Stimulated activated naive CD8-positive, alpha-beta T cell treated with anti-CD3 and anti-CD28 coated beads, Interleukin-15, Interleukin-2, amounts not matched to agents 100 ng/mL and 50 ng/mL, for 24 hours (primary cell): ENCODE measurements at regions not wholly inside any gene's neighbourhood (a gene's known extent, or its start where the extent isn't known, plus 50 kb on each side); places are given as distances from the start of the nearest gene placed in this dataset.
"Not testable (repeated sequence)": the region's sequence is repeated elsewhere in the genome, so short reads cannot be mapped to it uniquely, and the experiment has no call there.

ENCODE experiments used
- H3K27ac Mint-ChIP-seq: one replicate; pipeline ENCODE4 v1.8.0; 2021; ENCODE audit warnings: mild to moderate bottlenecking, mixed read lengths
- H3K27me3 Mint-ChIP-seq: one replicate; pipeline ENCODE4 v1.8.0; 2021; ENCODE audit warnings: mixed read lengths
- H3K36me3 Mint-ChIP-seq: one replicate; pipeline ENCODE4 v1.8.0; 2021; ENCODE audit warnings: low read depth, mixed read lengths
- H3K4me1 Mint-ChIP-seq: one replicate; pipeline ENCODE4 v1.8.0; 2021; ENCODE audit warnings: low read depth, mixed read lengths
- H3K4me3 Mint-ChIP-seq: one replicate; pipeline ENCODE4 v1.8.0; 2021; ENCODE audit warnings: mild to moderate bottlenecking, mixed read lengths
- H3K9me3 Mint-ChIP-seq: one replicate; pipeline ENCODE4 v1.8.0; 2021; ENCODE audit warnings: mixed read lengths

DNA sequence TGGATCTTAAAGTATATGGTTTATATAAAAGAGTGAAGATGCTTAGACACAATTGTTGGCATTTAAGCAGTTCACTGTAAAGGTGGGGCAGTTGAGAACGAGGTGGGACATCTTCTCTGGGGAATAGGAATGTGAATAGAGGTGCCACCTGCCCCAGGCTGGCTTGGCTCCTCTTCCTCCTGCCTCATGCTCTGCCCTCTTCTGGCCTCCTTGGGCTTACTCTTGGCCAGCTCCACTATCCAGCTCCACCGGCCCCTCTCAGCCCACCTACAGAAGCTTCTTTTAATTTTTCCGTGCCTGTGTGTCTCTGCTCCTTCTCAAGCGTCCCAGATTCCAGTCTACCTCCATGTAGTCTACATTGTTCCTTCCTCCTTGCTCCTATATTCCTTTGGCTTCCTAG is 122.1 kb downstream of the NUF2 start:
- Mint-ChIP-seq H3K36me3 (no peaks in the 10 kb centered on the region), H3K4me3 (no peak overlapping the region), H3K9me3 (no peaks in the 10 kb centered on the region), H3K4me1 (no peaks in the 10 kb centered on the region), H3K27ac (no peak overlapping the region), H3K27me3 (peaks cover 14% of the 10 kb centered on the region)

DNA sequence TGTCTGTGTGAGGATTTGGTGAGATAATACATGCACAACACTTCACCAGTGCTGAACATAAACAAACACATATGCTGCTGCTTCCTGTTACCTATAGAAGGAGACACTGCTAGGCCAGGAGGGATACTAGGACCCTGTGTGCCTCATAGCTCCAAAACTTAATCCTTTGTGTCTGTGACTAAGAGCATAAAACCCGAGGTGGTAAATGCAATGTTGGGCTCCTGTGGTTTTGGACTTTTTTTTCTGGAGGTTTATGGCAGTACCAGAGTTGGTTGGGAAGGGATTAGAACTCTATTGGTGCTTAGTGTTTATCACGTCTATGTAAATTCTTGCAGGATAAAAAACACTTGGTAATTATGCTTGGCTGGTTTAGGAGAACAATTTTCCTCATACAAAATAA is 122.9 kb downstream of the NUF2 start:
- Mint-ChIP-seq H3K9me3 (no peaks in the 10 kb centered on the region), H3K27me3 (peaks cover 8% of the 10 kb centered on the region), H3K36me3 (no peaks in the 10 kb centered on the region), H3K4me1 (no peaks in the 10 kb centered on the region), H3K4me3 (no peak overlapping the region), H3K27ac (no peak overlapping the region)

DNA sequence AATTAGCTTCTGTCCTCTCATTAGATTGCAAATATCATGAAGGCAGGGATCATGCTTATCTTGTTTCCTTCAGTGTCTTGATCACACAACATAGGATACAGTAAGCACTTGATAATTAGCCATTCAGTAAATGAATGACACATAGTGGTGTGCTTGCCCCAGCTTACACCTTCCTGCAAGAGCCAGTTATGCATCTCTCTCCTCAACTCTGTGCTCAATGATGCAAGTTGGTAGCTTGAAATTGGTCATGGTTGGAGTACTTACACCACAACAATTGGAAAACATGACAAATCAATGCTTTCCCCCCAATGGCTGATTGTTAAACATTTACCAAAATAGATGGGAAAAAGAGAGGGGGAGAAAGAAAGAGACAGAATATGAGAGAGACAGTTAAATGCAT is 129.2 kb downstream of the NUF2 start:
- Mint-ChIP-seq H3K4me3 (no peak overlapping the region), H3K27ac (no peak overlapping the region), H3K9me3 (peaks cover 3% of the 10 kb centered on the region), H3K4me1 (no peaks in the 10 kb centered on the region), H3K36me3 (no peaks in the 10 kb centered on the region), H3K27me3 (peaks cover 4% of the 10 kb centered on the region)

DNA sequence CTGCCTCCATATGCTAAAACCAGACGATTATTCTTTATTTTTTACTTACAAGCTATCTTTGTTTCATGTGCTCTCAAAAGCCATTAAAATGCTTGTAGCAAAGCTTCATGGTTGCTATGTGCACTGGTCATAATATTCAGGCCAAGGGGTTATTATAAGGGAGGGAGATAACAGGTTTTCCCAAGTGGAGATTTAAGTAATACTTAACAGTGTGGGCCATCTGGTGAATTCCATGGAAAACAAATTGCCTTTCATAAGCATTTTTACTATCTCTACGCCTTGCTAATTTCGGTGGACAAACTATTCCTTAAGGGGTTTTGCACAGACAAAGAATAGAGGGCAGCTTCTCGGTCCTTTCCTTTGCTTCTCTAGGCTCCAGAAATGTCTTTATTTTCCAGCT is 137.8 kb downstream of the NUF2 start:
- no peaks in the 10 kb centered on the region for H3K36me3 Mint-ChIP-seq
- no peak overlapping the region for H3K27ac Mint-ChIP-seq
- H3K27me3 Mint-ChIP-seq = peaks cover 5% of the 10 kb centered on the region
- peaks cover 5% of the 10 kb centered on the region for H3K9me3 Mint-ChIP-seq
- H3K4me1 Mint-ChIP-seq = no peaks in the 10 kb centered on the region
- H3K4me3 Mint-ChIP-seq = no peak overlapping the region

DNA sequence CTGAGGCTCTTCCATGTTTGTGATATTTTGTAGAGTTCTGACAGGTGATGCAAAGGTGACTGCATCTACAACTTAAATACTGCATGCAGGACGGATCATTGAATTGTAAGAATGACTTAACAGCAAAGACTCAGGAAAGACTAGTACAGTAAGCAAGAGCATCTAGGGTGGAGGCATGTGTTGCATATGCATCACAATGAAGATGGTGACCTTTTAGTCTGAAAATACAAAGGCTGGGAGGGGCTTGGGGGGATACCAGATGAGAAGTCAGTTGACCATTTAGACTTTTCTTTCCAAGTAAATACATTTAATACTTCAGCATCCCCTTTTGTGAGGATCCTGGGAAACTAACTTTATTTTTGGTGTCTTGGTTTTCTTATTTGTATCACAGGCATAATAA is 145.5 kb downstream of the NUF2 start:
- no peak overlapping the region for H3K27ac Mint-ChIP-seq
- H3K4me3 Mint-ChIP-seq = no peak overlapping the region
- no peaks in the 10 kb centered on the region for H3K27me3 Mint-ChIP-seq
- H3K36me3 Mint-ChIP-seq = no peaks in the 10 kb centered on the region
- no peaks in the 10 kb centered on the region for H3K4me1 Mint-ChIP-seq
- H3K9me3 Mint-ChIP-seq = no peaks in the 10 kb centered on the region

DNA sequence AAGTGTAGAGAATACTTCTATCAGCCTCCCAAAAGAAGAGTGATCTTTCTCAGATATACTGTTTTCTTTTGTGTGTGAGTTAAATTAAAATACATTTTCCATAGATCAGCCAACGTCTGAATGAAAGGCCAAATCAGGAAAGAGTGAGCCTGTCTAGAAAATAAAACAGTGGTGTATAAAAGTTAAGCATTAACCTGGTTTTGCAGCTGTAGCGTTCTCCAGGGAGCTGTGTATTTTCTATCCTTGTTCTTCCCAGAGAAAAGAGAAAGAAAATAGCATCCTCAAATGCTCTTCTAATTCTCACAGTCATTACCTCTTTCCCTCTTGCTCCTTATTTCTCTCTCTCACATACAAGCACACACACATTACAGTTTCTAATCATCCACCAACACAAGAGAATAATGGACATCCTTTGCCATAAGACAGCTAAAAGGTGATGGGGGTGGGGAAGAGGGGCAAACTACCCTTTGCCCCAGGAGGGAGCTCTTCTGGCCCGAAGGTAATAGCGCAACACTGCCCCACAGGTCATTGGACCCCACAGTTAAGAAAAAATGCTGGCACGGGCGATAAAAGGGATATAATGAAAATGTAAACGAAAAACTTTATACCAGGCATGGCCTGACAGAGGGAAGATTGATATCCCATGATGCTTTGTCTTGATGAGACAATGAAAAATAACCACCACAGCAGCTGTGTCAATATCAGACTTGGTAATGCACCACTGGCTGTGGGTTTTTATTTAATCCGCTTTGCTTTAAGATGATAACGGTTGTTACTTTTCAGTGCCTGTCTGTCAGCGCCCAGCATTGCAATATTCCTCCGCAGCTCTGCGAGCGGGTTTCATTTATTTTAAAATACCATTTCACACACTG is 150.3 kb downstream of the NUF2 start:
- Mint-ChIP-seq H3K27ac (no peak overlapping the region), H3K4me1 (no peaks in the 10 kb centered on the region), H3K4me3 (no peak overlapping the region), H3K36me3 (no peaks in the 10 kb centered on the region), H3K9me3 (no peaks in the 10 kb centered on the region), H3K27me3 (no peaks in the 10 kb centered on the region)

DNA sequence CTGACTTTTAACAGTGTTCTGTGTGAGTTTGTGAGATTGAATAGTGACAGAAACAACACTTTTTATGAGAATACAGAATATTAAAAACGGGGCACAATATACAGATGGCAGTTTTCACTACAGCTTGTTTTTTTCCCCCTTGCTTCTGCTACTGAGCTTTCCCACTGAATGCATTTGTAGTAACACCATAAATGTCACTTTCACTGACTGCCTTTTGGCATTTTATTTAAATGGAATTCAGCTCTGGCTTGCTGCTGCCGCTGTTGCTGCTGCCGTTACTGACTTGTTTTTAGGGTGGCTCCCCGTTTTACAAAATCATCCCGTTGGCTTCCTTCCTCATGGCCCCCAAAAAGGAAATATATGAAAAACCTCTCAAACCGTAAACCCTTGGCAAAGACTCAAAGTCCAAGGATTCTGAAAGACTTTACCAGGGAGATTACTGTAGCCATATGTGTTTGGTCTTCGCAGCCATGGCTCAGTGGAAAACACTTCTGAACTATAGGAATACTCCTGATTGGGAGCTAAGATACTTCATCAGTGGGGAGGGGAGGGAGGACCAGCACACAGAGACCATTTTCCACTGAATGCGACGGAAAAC is 151.0 kb downstream of the NUF2 start:
- Mint-ChIP-seq H3K27me3 (no peaks in the 10 kb centered on the region), H3K9me3 (no peaks in the 10 kb centered on the region), H3K4me3 (no peak overlapping the region), H3K4me1 (no peaks in the 10 kb centered on the region), H3K27ac (no peak overlapping the region), H3K36me3 (no peaks in the 10 kb centered on the region)

DNA sequence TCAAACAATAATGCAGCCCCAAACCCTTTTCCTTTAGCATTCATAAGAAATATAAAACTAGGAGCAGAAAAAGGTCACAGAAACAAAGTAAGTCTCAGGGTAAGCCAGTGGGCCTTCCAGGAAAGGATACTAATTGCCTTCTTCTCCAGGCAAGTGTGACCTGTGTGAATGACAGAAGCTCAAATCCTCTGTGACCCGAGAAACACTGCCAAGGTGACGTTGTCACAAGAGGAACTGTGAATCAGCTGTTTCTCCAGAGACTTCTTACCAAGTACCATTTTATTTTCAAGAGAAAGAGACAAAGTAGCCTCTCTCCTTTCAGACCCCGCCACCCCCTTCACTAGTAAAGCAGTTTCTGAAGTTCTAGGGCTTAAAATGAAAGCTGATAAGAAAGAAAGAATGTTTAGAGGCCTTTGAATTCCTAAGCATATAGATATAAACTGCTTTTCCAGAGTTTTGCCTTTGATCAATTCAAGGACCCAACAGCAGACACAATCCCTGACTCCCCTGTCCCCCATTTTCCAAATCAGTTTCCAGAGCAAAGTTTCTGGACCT is 155.6 kb downstream of the NUF2 start:
- Mint-ChIP-seq H3K36me3 (no peaks in the 10 kb centered on the region), H3K4me3 (no peak overlapping the region), H3K4me1 (no peaks in the 10 kb centered on the region), H3K27me3 (no peaks in the 10 kb centered on the region), H3K9me3 (peaks cover 13% of the 10 kb centered on the region), H3K27ac (no peak overlapping the region)

DNA sequence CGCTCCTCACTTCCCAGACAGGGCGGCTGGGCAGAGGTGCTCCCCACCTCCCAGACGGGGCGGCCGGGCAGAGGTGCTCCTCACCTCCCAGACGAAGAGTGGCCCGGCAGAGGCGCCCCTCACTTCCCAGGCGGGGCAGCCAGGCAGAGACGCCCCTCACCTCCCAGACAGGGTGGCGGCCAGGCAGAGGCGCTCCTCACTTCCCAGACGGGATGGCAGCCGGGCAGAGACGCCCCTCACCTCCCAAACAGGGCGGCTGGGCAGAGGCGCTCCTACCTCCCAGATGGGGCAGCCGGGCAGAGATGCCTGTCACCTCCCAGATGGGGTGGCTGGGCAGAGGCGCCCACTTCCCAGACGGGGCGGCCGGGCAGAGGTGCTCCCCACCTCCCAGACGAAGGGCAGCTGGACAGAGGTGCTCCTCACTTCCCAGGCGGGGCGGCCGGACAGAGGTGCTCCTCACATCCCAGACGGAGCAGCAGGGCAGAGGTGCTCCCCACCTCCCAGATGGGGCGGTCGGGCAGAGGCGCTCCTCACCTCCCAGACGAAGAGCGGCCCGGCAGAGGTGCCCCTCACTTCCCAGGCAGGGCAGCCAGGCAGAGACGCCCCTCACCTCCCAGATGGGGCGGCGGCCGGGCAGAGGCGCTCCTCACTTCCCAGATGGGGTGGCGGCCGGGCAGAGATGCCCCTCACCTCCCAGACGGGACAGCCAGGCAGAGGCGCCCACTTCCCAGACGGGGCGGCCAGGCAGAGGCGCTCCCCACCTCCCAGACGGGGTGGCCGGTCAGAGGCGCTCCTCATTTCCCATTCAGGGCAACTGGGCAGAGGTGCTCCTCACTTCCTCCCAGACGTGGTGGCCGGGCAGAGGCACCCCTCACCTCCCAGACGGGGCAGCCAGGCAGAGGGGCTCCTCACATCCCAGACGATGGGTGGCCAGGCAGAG is 176.9 kb downstream of the NUF2 start:
- not testable (repeated sequence) for H3K27me3 Mint-ChIP-seq, H3K27ac Mint-ChIP-seq, H3K4me1 Mint-ChIP-seq, H3K4me3 Mint-ChIP-seq, H3K36me3 Mint-ChIP-seq
- peaks cover 14% of the 10 kb centered on the region for H3K9me3 Mint-ChIP-seq

DNA sequence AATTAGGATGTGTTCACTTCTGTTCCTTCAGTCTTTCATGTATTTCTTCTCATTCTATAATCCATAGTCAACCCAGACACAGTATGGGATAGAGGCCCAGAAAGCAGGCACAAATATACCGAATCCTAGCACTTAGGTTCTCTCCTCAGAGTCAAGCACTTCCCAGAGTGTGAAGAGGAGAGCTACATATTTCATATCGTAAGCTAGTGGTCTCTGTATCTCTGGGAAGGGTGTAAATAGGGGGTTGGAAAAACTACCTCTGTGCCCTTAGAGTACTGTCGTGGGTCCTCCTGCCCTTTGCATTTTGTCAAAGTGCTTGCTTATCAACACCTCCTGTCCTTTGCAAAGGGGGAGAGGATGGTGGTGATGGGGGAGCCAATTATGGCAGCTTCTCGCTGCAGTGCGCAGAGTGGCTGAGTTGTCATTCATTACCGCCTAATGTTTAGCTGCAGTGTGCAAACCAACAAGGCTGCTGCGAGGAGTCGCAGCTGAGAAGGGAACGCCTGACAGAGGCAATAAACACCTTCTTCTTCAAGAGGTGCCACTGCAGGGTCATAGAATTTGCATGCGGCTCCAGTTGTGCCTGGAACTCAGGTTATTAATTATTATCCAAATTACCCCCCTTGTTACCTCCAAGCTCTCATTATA is 182.7 kb downstream of the NUF2 start:
- H3K27ac Mint-ChIP-seq = no peak overlapping the region
- H3K9me3 Mint-ChIP-seq = peaks cover 6% of the 10 kb centered on the region
- H3K27me3 Mint-ChIP-seq = no peaks in the 10 kb centered on the region

DNA sequence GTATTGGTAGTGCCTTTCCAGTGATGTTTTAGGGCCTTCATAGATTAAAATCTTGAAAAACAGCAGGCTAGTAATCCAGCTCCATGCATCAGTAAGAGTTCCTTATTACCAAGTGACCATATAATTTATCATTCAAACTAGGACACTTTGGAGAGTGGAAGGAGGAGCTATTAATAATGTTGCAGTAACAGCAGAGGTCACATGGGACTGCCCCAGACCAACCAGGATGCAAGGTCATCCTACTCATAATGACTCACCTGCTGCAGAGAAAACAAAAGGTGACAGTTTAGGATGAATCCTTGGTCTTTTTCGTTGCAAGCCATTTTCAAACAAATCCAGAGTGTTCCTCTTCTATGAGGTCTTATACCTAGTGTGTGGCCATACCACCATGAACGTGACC is 187.4 kb downstream of the NUF2 start:
- Mint-ChIP-seq H3K4me1 (no peaks in the 10 kb centered on the region), H3K36me3 (no peaks in the 10 kb centered on the region), H3K9me3 (no peaks in the 10 kb centered on the region), H3K27ac (no peak overlapping the region), H3K4me3 (no peak overlapping the region), H3K27me3 (no peaks in the 10 kb centered on the region)

More for the DNA sequence above, 182.7 kb downstream of the NUF2 start:
- Mint-ChIP-seq H3K4me1 (no peaks in the 10 kb centered on the region), H3K36me3 (no peaks in the 10 kb centered on the region), H3K4me3 (no peak overlapping the region)

DNA sequence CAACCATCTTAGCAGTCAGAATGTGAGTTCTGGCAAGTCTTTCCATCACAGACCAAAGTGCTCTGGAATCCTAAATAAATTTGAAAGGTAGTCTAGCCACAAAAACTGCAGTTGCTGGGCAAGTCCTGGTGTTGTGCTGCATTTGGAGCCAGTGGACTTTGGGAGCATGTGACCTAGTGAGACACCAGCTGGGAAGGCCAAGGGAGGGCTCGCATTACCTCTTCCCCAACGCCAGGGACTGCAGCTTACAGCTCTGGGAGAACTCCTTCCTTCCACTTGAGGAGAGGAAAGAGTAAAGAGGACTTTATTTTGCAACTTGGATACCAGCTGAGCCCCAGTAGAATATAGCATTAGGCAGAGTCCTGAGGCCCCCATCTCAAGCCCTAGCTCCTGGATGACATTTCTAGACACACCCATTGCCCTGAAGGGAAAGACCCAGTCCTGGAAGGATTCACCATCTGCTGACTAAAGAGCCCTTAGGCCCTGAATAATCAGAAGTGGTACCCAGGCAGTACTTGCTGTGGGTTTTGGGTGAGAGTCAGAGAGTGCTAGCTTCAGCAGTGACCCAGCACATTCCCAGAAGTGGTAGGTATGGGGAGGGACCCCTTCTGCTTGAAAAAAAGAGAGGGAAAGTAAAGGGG is 190.7 kb downstream of the NUF2 start:
- H3K9me3 Mint-ChIP-seq = peaks cover 7% of the 10 kb centered on the region
- H3K36me3 Mint-ChIP-seq = no peaks in the 10 kb centered on the region
- peaks cover 3% of the 10 kb centered on the region for H3K27me3 Mint-ChIP-seq
- H3K4me1 Mint-ChIP-seq = no peaks in the 10 kb centered on the region
- H3K27ac Mint-ChIP-seq = no peak overlapping the region
- no peak overlapping the region for H3K4me3 Mint-ChIP-seq

DNA sequence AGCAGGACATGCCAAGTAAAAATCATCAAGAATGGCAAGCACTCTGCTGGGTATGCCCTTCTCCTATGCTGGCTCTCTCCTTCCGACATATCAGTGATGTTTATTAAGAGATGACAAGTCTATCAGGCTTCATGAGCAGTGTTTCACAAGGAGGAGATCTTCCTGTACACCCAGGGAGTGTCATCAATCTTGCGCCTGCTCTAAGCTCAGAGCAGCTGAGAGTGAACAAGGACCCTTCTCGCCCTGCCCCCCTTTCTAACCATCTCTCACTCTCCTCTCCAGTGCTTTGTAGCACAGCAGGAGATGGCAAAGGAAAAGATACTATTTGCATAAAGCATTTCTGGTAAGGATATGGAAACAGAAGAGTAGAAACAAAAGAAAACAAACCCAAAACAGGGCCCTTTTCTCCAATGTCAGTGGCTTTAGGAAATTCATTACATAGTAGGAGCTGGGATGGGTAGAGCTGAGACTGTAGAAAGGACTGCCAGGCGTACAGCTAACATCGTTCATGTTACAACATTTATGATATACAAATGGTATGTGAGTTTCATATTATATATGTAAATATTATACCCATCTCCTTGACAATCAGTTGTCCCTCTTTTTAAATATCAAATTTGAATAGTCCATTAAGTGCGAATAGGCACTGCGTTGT is 201.7 kb downstream of the NUF2 start:
- Mint-ChIP-seq H3K27ac (no peak overlapping the region), H3K4me1 (no peaks in the 10 kb centered on the region), H3K36me3 (no peaks in the 10 kb centered on the region), H3K4me3 (no peak overlapping the region), H3K27me3 (no peaks in the 10 kb centered on the region), H3K9me3 (no peaks in the 10 kb centered on the region)
